ENCODE measurements at regions not wholly inside any gene's neighbourhood (a gene's known extent, or its start where the extent isn't known, plus 50 kb on each side); places are given as distances from the start of the nearest gene placed in this dataset.

- 7 to 9% methylated on average over 2 of the region's 2 CpGs for WGBS, 2 experiments (ENCODE audit: low coverage in 1 of 2, low lambda C conversion rate in 2 of 2, missing lambda C conversion rate in 2 of 2)
- in situ Hi-C loops (cut with MboI) = loop anchor here (25.0 kb wide), 1 partner anchor 332 kb away; no protein-coding TSS in a partner anchor
Measured at GRCh38 chr4:145230726-145231125, 50.3 kb upstream of the OTUD4 start.

More at GRCh38 chr4:145230726-145231125, 50.3 kb upstream of the OTUD4 start:
- Histone ChIP-seq H3K4me1 (ENCODE audit: insufficient read depth) (peaks cover 26% of the 10 kb centered on the region), H3K4me3 (peak overlapping the region; percentile 25; the same call in 1 of the 2 replicates), H3K9me3 (ENCODE audit: low read depth) (no peaks in the 10 kb centered on the region), H3K27me3 (replicated peaks; ENCODE audit: insufficient read depth) (no peaks in the 10 kb centered on the region), H3K36me3 (ENCODE audit: low read depth) (no peaks in the 10 kb centered on the region), H3F3A (ENCODE audit: insufficient read depth) (peaks cover 9% of the 10 kb centered on the region), H3K27ac (peak overlapping the region; percentile 31; the same call in 1 of the 2 replicates), H2AFZ (no peak overlapping the region), H3K4me2 (ENCODE audit: unreplicated experiment) (peak overlapping the region; percentile 26), H3K9me2 (ENCODE audit: insufficient read depth) (no peaks in the 10 kb centered on the region), H3K9ac (no peak overlapping the region), H3K79me2 (ENCODE audit: insufficient read depth) (no peaks in the 10 kb centered on the region), H4K20me1 (ENCODE audit: insufficient read depth) (no peaks in the 10 kb centered on the region)
- TF ChIP-seq EZH2 (IDR thresholded peaks at IDR 0.05; ENCODE audit: insufficient read depth, poor library complexity, severe bottlenecking) (no peak), EZH2phosphoT487 (IDR thresholded peaks at IDR 0.05; ENCODE audit: insufficient read depth, low read depth) (0 out of 2 replicates have a peak, but pooled peaks have one; percentile 45)
- DNase-seq = peak; percentile 63

Measured in GM23248 (cell line).